ENCODE measurements at regions not wholly inside any gene's neighbourhood (a gene's known extent, or its start where the extent isn't known, plus 50 kb on each side); places are given as distances from the start of the nearest gene placed in this dataset.

GRCh38 chr20:19958928-19959327, 58.2 kb upstream of the NAA20 start:
- DNase-seq = no peak

- no peak for DNase-seq
These were observed 56.4 kb upstream of the NAA20 start for GRCh38 chr20:19960745-19961144.

GRCh38 chr20:19961293-19961692, 55.9 kb upstream of the NAA20 start:
- DNase-seq = no peak

DNA sequence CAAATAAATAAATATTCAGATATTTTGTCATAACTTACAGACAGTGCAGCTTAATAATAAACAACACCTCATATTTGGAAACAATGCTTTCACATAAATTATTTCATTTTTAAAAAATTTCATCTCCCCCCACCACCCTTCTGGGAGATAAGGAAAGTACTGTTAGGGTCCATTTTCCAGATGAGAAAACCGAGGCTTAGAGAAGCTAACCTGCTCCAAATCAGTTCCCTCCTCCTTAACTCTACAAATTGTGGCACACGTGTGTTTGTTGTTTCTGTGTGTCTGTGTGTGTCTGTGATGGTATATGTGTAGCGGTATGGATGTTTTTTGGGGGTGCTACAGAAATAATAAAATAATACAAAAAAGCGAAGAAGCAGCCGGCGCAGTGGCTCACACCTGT, 54.2 kb upstream of the NAA20 start:
- no peak for DNase-seq

DNA sequence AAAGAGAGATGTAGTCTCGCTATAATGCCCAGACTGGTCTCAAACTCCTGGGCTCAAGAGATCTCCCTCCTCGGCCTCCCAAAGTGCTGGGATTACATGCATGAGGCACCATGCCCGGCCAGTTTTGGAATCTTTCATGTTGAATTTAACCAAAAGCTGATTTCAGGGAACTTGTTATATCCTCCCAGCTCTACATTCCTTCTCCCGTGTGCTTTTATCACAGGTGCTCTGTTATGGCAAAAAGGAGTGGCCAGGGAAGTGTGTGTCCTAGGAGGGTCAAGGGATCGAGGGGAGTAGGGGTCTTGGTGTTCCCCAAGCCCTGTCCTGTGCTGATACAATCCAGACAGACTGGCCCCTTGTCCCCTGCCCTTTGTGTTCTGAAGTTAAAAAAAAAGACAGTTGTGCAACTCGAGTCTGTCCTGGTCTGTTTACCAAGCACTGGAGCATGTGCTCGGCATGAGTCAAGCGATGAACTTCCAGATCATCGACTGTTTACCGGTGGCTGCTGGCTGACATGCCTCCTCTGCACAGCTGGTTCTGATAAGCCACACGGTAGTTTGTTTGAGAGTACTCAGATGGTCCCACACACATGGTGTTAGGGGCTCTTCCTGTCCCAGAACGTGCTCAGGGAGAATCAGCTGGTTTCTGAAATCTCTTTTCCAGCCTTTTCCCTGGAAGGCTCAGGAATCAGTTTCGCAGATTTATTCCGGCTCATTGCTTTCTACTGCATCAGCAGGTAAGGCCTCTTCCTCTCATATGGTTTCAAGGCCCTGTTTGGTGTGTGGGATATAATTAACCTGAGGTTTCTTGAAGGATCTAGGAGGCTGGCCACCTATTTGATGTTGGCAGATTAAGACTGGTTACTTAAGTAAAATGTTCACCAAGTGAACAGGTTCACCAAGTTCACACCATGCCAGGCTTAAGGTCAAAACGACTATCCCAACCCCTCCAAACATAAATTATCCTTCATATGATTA, 52.6 kb upstream of the NAA20 start:
- no peak for DNase-seq

GRCh38 chr20:19966840-19967239, 50.3 kb upstream of the NAA20 start:
- DNase-seq = no peak
